Testis (tissue), 2 donors: ENCODE measurements at regions not wholly inside any gene's neighbourhood (a gene's known extent, or its start where the extent isn't known, plus 50 kb on each side); places are given as distances from the start of the nearest gene placed in this dataset.

Experiments
- POLR2A ChIP-seq: fragments of 450-650 bp; IDR thresholded peaks from one replicate; pipeline ENCODE4 v1.6.1; 2017; ENCODE audit warnings: antibody characterized with exemption, mild to moderate bottlenecking, moderate library complexity
- TF ChIP-seq, protein P1 (sequence below), 3 experiments: fragments of 450-650 bp in 2 of 3; fragments of 200-600 bp in 1 of 3; sonication (generic) in 1 of 3; IDR thresholded peaks; one replicate each; pipeline ENCODE4 v1.5.1; 2016 to 2019; ENCODE audit warnings: antibody characterized with exemption in 3 of 3, mild to moderate bottlenecking in 2 of 3, moderate library complexity in 1 of 3

DNA sequence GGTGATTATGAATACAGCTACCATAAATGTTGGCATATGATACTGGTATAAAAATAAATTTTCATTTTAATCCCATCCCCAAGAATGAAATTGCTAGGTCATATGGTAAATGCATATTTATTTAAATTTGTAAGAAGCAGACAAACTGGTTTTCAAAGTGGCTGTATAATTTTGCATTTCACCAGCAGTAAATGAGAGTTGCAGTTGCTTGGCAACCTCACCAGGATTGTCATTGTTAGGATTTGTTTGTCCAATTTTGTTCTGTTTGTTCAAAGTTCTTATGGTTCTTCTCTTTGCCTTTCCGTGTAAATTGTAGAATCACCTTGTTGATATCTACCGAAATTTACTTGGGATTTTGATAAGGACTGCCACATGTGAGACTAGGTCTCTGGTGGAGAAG is 237.4 kb downstream of the OTUD1 start:
- TF ChIP-seq, protein P1, sequence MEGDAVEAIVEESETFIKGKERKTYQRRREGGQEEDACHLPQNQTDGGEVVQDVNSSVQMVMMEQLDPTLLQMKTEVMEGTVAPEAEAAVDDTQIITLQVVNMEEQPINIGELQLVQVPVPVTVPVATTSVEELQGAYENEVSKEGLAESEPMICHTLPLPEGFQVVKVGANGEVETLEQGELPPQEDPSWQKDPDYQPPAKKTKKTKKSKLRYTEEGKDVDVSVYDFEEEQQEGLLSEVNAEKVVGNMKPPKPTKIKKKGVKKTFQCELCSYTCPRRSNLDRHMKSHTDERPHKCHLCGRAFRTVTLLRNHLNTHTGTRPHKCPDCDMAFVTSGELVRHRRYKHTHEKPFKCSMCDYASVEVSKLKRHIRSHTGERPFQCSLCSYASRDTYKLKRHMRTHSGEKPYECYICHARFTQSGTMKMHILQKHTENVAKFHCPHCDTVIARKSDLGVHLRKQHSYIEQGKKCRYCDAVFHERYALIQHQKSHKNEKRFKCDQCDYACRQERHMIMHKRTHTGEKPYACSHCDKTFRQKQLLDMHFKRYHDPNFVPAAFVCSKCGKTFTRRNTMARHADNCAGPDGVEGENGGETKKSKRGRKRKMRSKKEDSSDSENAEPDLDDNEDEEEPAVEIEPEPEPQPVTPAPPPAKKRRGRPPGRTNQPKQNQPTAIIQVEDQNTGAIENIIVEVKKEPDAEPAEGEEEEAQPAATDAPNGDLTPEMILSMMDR (IDR thresholded peaks at IDR 0.05), result no peak
- no peak for TF ChIP-seq POLR2A
